ENCODE measurements at regions not wholly inside any gene's neighbourhood (a gene's known extent, or its start where the extent isn't known, plus 50 kb on each side); places are given as distances from the start of the nearest gene placed in this dataset.

- H3K4me1 ChIP-seq: no peaks in the 10 kb centered on the region
- H3K27me3 ChIP-seq: no peaks in the 10 kb centered on the region
- H3K27ac ChIP-seq: no peak overlapping the region
- no peak overlapping the region for H3K4me3 ChIP-seq
- no peaks in the 10 kb centered on the region for H3K9me3 ChIP-seq
- no peaks in the 10 kb centered on the region for H3K36me3 ChIP-seq
- TF ChIP-seq CTCF (IDR thresholded peaks at IDR 0.05): no peak
- DNase-seq (no peak), ATAC-seq (no peak)
- intact Hi-C loops (cut with DNase I): no loop called here
Measured at GRCh38 chr3:18082551-18083272, 340.3 kb upstream of the TBC1D5 start.

GRCh38 chr3:18080198-18080689, 337.8 kb upstream of the TBC1D5 start:
- TF ChIP-seq CTCF (IDR thresholded peaks at IDR 0.05): no peak
- Histone ChIP-seq H3K4me1 (no peaks in the 10 kb centered on the region), H3K36me3 (no peaks in the 10 kb centered on the region), H3K4me3 (no peak overlapping the region), H3K27ac (no peak overlapping the region), H3K27me3 (no peaks in the 10 kb centered on the region), H3K9me3 (no peaks in the 10 kb centered on the region)
- DNase-seq: no peak
- no peak for ATAC-seq
- intact Hi-C loops (cut with DNase I): no loop called here

GRCh38 chr3:18079739-18080138, 337.3 kb upstream of the TBC1D5 start:
- TF ChIP-seq CTCF (IDR thresholded peaks at IDR 0.05): no peak
- no peak for DNase-seq
- Histone ChIP-seq H3K36me3 (no peaks in the 10 kb centered on the region), H3K27me3 (no peaks in the 10 kb centered on the region), H3K9me3 (no peaks in the 10 kb centered on the region), H3K4me3 (no peak overlapping the region), H3K27ac (no peak overlapping the region), H3K4me1 (no peaks in the 10 kb centered on the region)
- no peak for ATAC-seq
- intact Hi-C loops (cut with DNase I): no loop called here

GRCh38 chr3:18079062-18079461, 336.6 kb upstream of the TBC1D5 start:
- TF ChIP-seq CTCF (IDR thresholded peaks at IDR 0.05): no peak
- no peak for DNase-seq
- H3K27me3 ChIP-seq: no peaks in the 10 kb centered on the region
- no peak for ATAC-seq
- no peaks in the 10 kb centered on the region for H3K4me1 ChIP-seq
- H3K4me3 ChIP-seq: no peak overlapping the region
- no peaks in the 10 kb centered on the region for H3K9me3 ChIP-seq
- intact Hi-C loops (cut with DNase I): no loop called here
- H3K36me3 ChIP-seq: no peaks in the 10 kb centered on the region
- H3K27ac ChIP-seq: no peak overlapping the region

- intact Hi-C loops (cut with DNase I): no loop called here
- no peak for DNase-seq
- Histone ChIP-seq H3K36me3 (no peaks in the 10 kb centered on the region), H3K27me3 (no peaks in the 10 kb centered on the region), H3K9me3 (no peaks in the 10 kb centered on the region), H3K4me3 (no peak overlapping the region), H3K27ac (no peak overlapping the region), H3K4me1 (no peaks in the 10 kb centered on the region)
- TF ChIP-seq CTCF (IDR thresholded peaks at IDR 0.05): no peak
- ATAC-seq: no peak
Measured at GRCh38 chr3:18077128-18077840, 334.9 kb upstream of the TBC1D5 start.

Measured in upper lobe of right lung (tissue), 1 donor.